GM12873 (cell line): ENCODE measurements at regions not wholly inside any gene's neighbourhood (a gene's known extent, or its start where the extent isn't known, plus 50 kb on each side); places are given as distances from the start of the nearest gene placed in this dataset.

Experiments used
- CTCF ChIP-seq: IDR thresholded peaks from 2 replicates; pipeline ENCODE4 v1.5.1; 2012; ENCODE audit warnings: low read depth, mild to moderate bottlenecking, moderate library complexity, low read length, control low read depth; ENCODE audit not compliant: insufficient read depth; ENCODE audit errors: missing control alignments

GRCh38 chr17:70276906-70277305 lies 107.6 kb downstream of the KCNJ2 start:
- TF ChIP-seq CTCF = no peak

- TF ChIP-seq CTCF = no peak
These were observed 109.6 kb downstream of the KCNJ2 start for GRCh38 chr17:70278844-70279462.

GRCh38 chr17:70286391-70286790 lies 117.1 kb downstream of the KCNJ2 start:
- TF ChIP-seq CTCF = no peak

- no peak for TF ChIP-seq CTCF
These were observed 119.4 kb downstream of the KCNJ2 start for GRCh38 chr17:70288540-70289290.

- TF ChIP-seq CTCF = no peak
These were observed 121.4 kb downstream of the KCNJ2 start for GRCh38 chr17:70290770-70291169.

GRCh38 chr17:70292366-70292765 lies 123.0 kb downstream of the KCNJ2 start:
- no peak for TF ChIP-seq CTCF

GRCh38 chr17:70295329-70295728 lies 126.0 kb downstream of the KCNJ2 start:
- no peak for TF ChIP-seq CTCF
